Transverse colon (tissue), 3 donors: ENCODE measurements at regions not wholly inside any gene's neighbourhood (a gene's known extent, or its start where the extent isn't known, plus 50 kb on each side); places are given as distances from the start of the nearest gene placed in this dataset.

Experiments used
- CTCF ChIP-seq, 5 experiments: fragments of 200-600 bp in 3 of 5; fragments of 450-650 bp in 2 of 5; sonication (generic) in 3 of 5; IDR thresholded peaks; 1 replicate in 2 of 5; 2 replicates in 3 of 5; pipeline ENCODE4 v1.5.1; 2016 to 2017; ENCODE audit warnings: antibody characterized with exemption in 5 of 5, inconsistent platforms in 3 of 5, mild to moderate bottlenecking in 2 of 5, moderate library complexity in 1 of 5
- POLR2A ChIP-seq: fragments of 450-650 bp; IDR thresholded peaks from one replicate; pipeline ENCODE4 v1.6.1; 2016; ENCODE audit warnings: antibody characterized with exemption, mild to moderate bottlenecking, moderate library complexity

- no peak for TF ChIP-seq CTCF (IDR thresholded peaks at IDR 0.05)
- no peak for TF ChIP-seq POLR2A
Observed at GRCh38 chr5:179407191-179408175, 62.2 kb upstream of the ADAMTS2 start.
